A549 (cell line): ENCODE measurements at regions not wholly inside any gene's neighbourhood (a gene's known extent, or its start where the extent isn't known, plus 50 kb on each side); places are given as distances from the start of the nearest gene placed in this dataset.

Experiments
- POLR2A ChIP-seq: IDR thresholded peaks from 2 replicates; pipeline ENCODE4 v1.6.1; 2012; ENCODE audit warnings: mild to moderate bottlenecking, low read length
- TF ChIP-seq, protein P1 (sequence below): fragments of 200-600 bp; sonication (generic); IDR thresholded peaks from 2 replicates; pipeline ENCODE4 v1.6.1; 2016; ENCODE audit warnings: antibody characterized with exemption, mild to moderate bottlenecking, moderate library complexity

DNA sequence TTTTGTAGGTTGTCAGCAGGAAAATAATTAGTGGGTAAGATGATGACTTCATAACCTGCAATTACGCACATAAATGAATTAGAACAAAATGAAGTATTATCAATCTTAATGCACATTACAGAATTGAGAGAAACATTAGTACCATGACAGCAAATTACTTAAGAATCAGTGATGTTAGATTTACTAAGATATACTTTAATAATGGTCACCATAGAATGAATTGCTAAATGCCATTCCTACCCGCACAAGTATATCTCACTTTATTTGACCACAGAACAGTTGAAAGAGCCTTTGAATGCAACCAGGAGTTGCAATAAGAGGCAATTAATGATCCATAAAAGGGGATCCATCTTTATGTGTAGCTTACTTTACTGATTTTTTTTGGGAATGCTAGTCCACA lies 816.4 kb upstream of the AGA start:
- no peak for TF ChIP-seq POLR2A
- TF ChIP-seq, protein P1, sequence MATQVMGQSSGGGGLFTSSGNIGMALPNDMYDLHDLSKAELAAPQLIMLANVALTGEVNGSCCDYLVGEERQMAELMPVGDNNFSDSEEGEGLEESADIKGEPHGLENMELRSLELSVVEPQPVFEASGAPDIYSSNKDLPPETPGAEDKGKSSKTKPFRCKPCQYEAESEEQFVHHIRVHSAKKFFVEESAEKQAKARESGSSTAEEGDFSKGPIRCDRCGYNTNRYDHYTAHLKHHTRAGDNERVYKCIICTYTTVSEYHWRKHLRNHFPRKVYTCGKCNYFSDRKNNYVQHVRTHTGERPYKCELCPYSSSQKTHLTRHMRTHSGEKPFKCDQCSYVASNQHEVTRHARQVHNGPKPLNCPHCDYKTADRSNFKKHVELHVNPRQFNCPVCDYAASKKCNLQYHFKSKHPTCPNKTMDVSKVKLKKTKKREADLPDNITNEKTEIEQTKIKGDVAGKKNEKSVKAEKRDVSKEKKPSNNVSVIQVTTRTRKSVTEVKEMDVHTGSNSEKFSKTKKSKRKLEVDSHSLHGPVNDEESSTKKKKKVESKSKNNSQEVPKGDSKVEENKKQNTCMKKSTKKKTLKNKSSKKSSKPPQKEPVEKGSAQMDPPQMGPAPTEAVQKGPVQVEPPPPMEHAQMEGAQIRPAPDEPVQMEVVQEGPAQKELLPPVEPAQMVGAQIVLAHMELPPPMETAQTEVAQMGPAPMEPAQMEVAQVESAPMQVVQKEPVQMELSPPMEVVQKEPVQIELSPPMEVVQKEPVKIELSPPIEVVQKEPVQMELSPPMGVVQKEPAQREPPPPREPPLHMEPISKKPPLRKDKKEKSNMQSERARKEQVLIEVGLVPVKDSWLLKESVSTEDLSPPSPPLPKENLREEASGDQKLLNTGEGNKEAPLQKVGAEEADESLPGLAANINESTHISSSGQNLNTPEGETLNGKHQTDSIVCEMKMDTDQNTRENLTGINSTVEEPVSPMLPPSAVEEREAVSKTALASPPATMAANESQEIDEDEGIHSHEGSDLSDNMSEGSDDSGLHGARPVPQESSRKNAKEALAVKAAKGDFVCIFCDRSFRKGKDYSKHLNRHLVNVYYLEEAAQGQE, result no peak
